Hypothalamus (tissue), 51 donors: ENCODE measurements at regions not wholly inside any gene's neighbourhood (a gene's known extent, or its start where the extent isn't known, plus 50 kb on each side); places are given as distances from the start of the nearest gene placed in this dataset.

ENCODE experiments used
- DNase-seq, 51 donors: peaks; one replicate each; lab custom pipeline; 2025; lab: John Stamatoyannopoulos, UW

- DNase-seq = no peak
Measured at GRCh38 chr5:10081584-10081983, 168.1 kb downstream of the ATPSCKMT start.

GRCh38 chr5:10077791-10078545, 171.7 kb downstream of the ATPSCKMT start:
- no peak for DNase-seq

- DNase-seq = no peak
Measured at GRCh38 chr5:10073441-10074104, 176.1 kb downstream of the ATPSCKMT start.

- DNase-seq = no peak
Measured at GRCh38 chr5:10069637-10070313, 179.9 kb downstream of the ATPSCKMT start.

- no peak for DNase-seq
Measured at GRCh38 chr5:10065428-10066000, 184.2 kb downstream of the ATPSCKMT start.

- peak in 2 of 51 donors; percentile 4 for DNase-seq
Measured at GRCh38 chr5:10064546-10065195, 185.0 kb downstream of the ATPSCKMT start.

GRCh38 chr5:10063997-10064396, 185.7 kb downstream of the ATPSCKMT start:
- DNase-seq = no peak

- no peak for DNase-seq
Measured at GRCh38 chr5:10059980-10060379, 189.7 kb downstream of the ATPSCKMT start.

GRCh38 chr5:10059556-10059955, 190.1 kb downstream of the ATPSCKMT start:
- no peak for DNase-seq

GRCh38 chr5:10057356-10057755, 192.3 kb downstream of the ATPSCKMT start:
- no peak for DNase-seq

- no peak for DNase-seq
Measured at GRCh38 chr5:10056228-10056760, 193.4 kb downstream of the ATPSCKMT start.

GRCh38 chr5:10049858-10050455, 199.7 kb downstream of the ATPSCKMT start:
- no peak for DNase-seq

- DNase-seq = no peak
Measured at GRCh38 chr5:10046676-10047075, 203.0 kb downstream of the ATPSCKMT start.

- DNase-seq = no peak
Measured at GRCh38 chr5:10045376-10045775, 204.3 kb downstream of the ATPSCKMT start.

- DNase-seq = no peak
Measured at GRCh38 chr5:10036136-10036815, 213.4 kb downstream of the ATPSCKMT start.

GRCh38 chr5:10034001-10034400, 215.7 kb downstream of the ATPSCKMT start:
- no peak for DNase-seq

GRCh38 chr5:10031817-10032216, 217.9 kb downstream of the ATPSCKMT start:
- DNase-seq = no peak

- no peak for DNase-seq
Measured at GRCh38 chr5:10030219-10030831, 219.4 kb downstream of the ATPSCKMT start.

GRCh38 chr5:10023494-10023893, 226.2 kb downstream of the ATPSCKMT start:
- DNase-seq = no peak
